SK-N-SH (cell line): ENCODE measurements at regions not wholly inside any gene's neighbourhood (a gene's known extent, or its start where the extent isn't known, plus 50 kb on each side); places are given as distances from the start of the nearest gene placed in this dataset.

ENCODE experiments used
- CTCF ChIA-PET: fragments of 300-600, 350-600 bp; formaldehyde crosslinking; extraction: SDS; loops from one replicate; lab custom pipeline; 2021; lab: Yijun Ruan, JAX
- POLR2A ChIA-PET: fragments of 350-600 bp; sonication (Branson Sonifier 250); formaldehyde crosslinking; extraction: SDS; loops from one replicate; lab custom pipeline; 2020; ENCODE audit warnings: antibody characterized with exemption, inconsistent platforms; lab: Yijun Ruan, JAX
- DNase-seq: peaks from one replicate; pipeline ENCODE4 v3.0.0; 2012
- H2AFZ ChIP-seq: fragments of 200-600 bp; sonication (generic); 2 replicates; pipeline ENCODE4 v1.8.1; 2016; ENCODE audit warnings: antibody characterized with exemption, mild to moderate bottlenecking, low read depth
- H3F3A ChIP-seq: fragments of 200-600 bp; sonication (generic); replicated peaks from 2 replicates; pipeline ENCODE3; 2016; ENCODE audit warnings: antibody characterized with exemption, mild to moderate bottlenecking; ENCODE audit not compliant: insufficient read depth
- H3K27ac ChIP-seq, 2 experiments: fragments of 200-500 bp in 1 of 2; fragments of 200-600 bp in 1 of 2; sonication (Bioruptor generic) in 1 of 2; sonication (generic), shearing (Covaris generic) in 1 of 2; 2 replicates each; pipeline versions ENCODE4 v1.5.1 to v1.6.1; 2014 to 2016; ENCODE audit warnings: low read depth in 2 of 2, inconsistent platforms in 1 of 2, low read length in 1 of 2, mild to moderate bottlenecking in 1 of 2, mixed read lengths in 1 of 2
- H3K27me3 ChIP-seq: fragments of 200-600 bp; sonication (generic), shearing (Covaris generic); 2 replicates; pipeline ENCODE4 v1.6.1; 2016; ENCODE audit warnings: mixed run types; ENCODE audit not compliant: insufficient read depth
- H3K36me3 ChIP-seq, 2 experiments: fragments of 200-500 bp in 1 of 2; fragments of 200-600 bp in 1 of 2; sonication (Bioruptor generic) in 1 of 2; sonication (generic) in 1 of 2; replicated peaks in 1 of 2; 2 replicates each; pipeline versions ENCODE3 to v1.5.1; 2014 to 2016; ENCODE audit warnings: low read length in 1 of 2, mild to moderate bottlenecking in 1 of 2; ENCODE audit not compliant: insufficient read depth in 2 of 2, control insufficient read depth in 1 of 2
- H3K4me1 ChIP-seq, 2 experiments: fragments of 200-500 bp in 1 of 2; fragments of 200-600 bp in 1 of 2; sonication (Bioruptor generic) in 1 of 2; sonication (generic), shearing (Covaris generic) in 1 of 2; 2 replicates each; pipeline versions ENCODE4 v1.5.1 to v1.6.1; 2014 to 2016; ENCODE audit warnings: low read depth in 1 of 2, low read length in 1 of 2, mixed run types in 1 of 2; ENCODE audit not compliant: insufficient read depth in 2 of 2, control insufficient read depth in 1 of 2
- H3K4me2 ChIP-seq: fragments of 200-600 bp; sonication (generic), shearing (Covaris generic); 2 replicates; pipeline ENCODE4 v1.6.1; 2017; ENCODE audit warnings: mixed run types
- H3K4me3 ChIP-seq, 2 experiments: fragments of 200-500 bp in 1 of 2; fragments of 200-600 bp in 1 of 2; sonication (Bioruptor generic) in 1 of 2; sonication (generic), shearing (Covaris generic) in 1 of 2; 2 replicates each; pipeline versions ENCODE4 v1.5.1 to v1.8.1; 2014 to 2016; ENCODE audit warnings: low read depth in 2 of 2, inconsistent platforms in 1 of 2, low read length in 1 of 2, mild to moderate bottlenecking in 1 of 2, mixed read lengths in 1 of 2, moderate library complexity in 1 of 2
- H3K79me2 ChIP-seq: fragments of 200-600 bp; sonication (generic); 2 replicates; pipeline ENCODE4 v1.8.1; 2017; ENCODE audit warnings: mild to moderate bottlenecking; ENCODE audit not compliant: insufficient read depth
- H3K9ac ChIP-seq: fragments of 200-600 bp; sonication (generic); 2 replicates; pipeline ENCODE4 v1.6.1; 2017; ENCODE audit warnings: mixed run types
- H3K9me2 ChIP-seq: fragments of 200-600 bp; sonication (generic); 2 replicates; pipeline ENCODE4 v1.6.1; 2017; ENCODE audit warnings: mixed run types
- H3K9me3 ChIP-seq: fragments of 200-600 bp; sonication (generic); 2 replicates; pipeline ENCODE4 v1.6.1; 2017; ENCODE audit warnings: mixed run types, mild to moderate bottlenecking, moderate library complexity
- H4K20me1 ChIP-seq: fragments of 200-600 bp; sonication (generic); 2 replicates; pipeline ENCODE4 v1.6.1; 2017; ENCODE audit warnings: mild to moderate bottlenecking, mixed run types; ENCODE audit not compliant: insufficient read depth
- ELF1 ChIP-seq: IDR thresholded peaks from 2 replicates; pipeline ENCODE4 v1.4.0; 2012
- EZH2phosphoT487 ChIP-seq: fragments of 200-600 bp; sonication (generic); IDR thresholded peaks from 2 replicates; pipeline ENCODE4 v1.6.1; 2017; ENCODE audit warnings: low read depth, mixed run types, mild to moderate bottlenecking, antibody characterized with exemption, moderate library complexity, borderline replicate concordance
- FOSL2 ChIP-seq: IDR thresholded peaks from 2 replicates; pipeline ENCODE4 v1.4.0; 2012; ENCODE audit warnings: low read depth, mild to moderate bottlenecking, moderate library complexity, borderline replicate concordance
- GABPA ChIP-seq: IDR thresholded peaks from 2 replicates; pipeline ENCODE4 v1.4.0; 2012; ENCODE audit warnings: low read depth, mild to moderate bottlenecking
- MXI1 ChIP-seq: IDR thresholded peaks from 2 replicates; pipeline ENCODE4 v1.6.1; 2012; ENCODE audit warnings: mild to moderate bottlenecking, low read depth, low read length, improper control_type of control experiment
- NFIC ChIP-seq: IDR thresholded peaks from 2 replicates; pipeline ENCODE4 v1.4.0; 2012; ENCODE audit warnings: borderline replicate concordance
- REST ChIP-seq: IDR thresholded peaks from 2 replicates; pipeline ENCODE4 v1.6.1; 2012; ENCODE audit warnings: mild to moderate bottlenecking, low read depth, low read length, moderate library complexity
- SIN3A ChIP-seq: IDR thresholded peaks from 2 replicates; pipeline ENCODE4 v1.6.1; 2012; ENCODE audit warnings: low read depth, mild to moderate bottlenecking, low read length, moderate library complexity, borderline replicate concordance
- SMC3 ChIP-seq: IDR thresholded peaks from 2 replicates; pipeline ENCODE4 v1.6.1; 2012; ENCODE audit warnings: low read depth, low read length, improper control_type of control experiment
- TEAD4 ChIP-seq: IDR thresholded peaks from 2 replicates; pipeline ENCODE4 v1.4.0; 2012; ENCODE audit warnings: mild to moderate bottlenecking, borderline replicate concordance; ENCODE audit not compliant: insufficient read depth
- USF1 ChIP-seq: IDR thresholded peaks from 2 replicates; pipeline ENCODE4 v1.4.0; 2012; ENCODE audit warnings: low read depth, borderline replicate concordance
- WGBS: methylation state at CpG from one replicate; pipeline ENCODE4 v1.1.6; 2017; ENCODE audit warnings: low lambda C conversion rate; 5-methylcytosine and 5-hydroxymethylcytosine counted together
- TF ChIP-seq, protein P1 (sequence below): IDR thresholded peaks from 2 replicates; pipeline ENCODE4; 2012

- WGBS: 37% methylated on average over 4 of the region's 6 CpGs
- H3K36me3 ChIP-seq: no peaks in the 10 kb centered on the region
- no peak overlapping the region for H2AFZ ChIP-seq
- H3K27ac ChIP-seq: no peak overlapping the region
- CTCF ChIA-PET: interaction anchor here (1.2 to 2.1 kb wide), 2 partner anchors 16 to 199 kb away, joined by 3 to 5 read pairs; no protein-coding TSS in a partner anchor
- no peaks in the 10 kb centered on the region for H3K79me2 ChIP-seq
- H3F3A ChIP-seq: no peaks in the 10 kb centered on the region
- DNase-seq: no peak
- TF ChIP-seq SMC3 (no peak), EZH2phosphoT487 (no peak), TEAD4 (no peak), USF1 (no peak), MXI1 (no peak), NFIC (no peak), FOSL2 (no peak), SIN3A (no peak), ELF1 (no peak), GABPA (no peak)
- TF ChIP-seq, protein P1, sequence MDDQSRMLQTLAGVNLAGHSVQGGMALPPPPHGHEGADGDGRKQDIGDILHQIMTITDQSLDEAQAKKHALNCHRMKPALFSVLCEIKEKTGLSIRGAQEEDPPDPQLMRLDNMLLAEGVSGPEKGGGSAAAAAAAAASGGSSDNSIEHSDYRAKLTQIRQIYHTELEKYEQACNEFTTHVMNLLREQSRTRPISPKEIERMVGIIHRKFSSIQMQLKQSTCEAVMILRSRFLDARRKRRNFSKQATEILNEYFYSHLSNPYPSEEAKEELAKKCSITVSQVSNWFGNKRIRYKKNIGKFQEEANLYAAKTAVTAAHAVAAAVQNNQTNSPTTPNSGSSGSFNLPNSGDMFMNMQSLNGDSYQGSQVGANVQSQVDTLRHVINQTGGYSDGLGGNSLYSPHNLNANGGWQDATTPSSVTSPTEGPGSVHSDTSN: no peak
- TF ChIP-seq, all 33 proteins: peak for 0
- Histone ChIP-seq H3K4me2 (no peak overlapping the region), H3K27me3 (no peaks in the 10 kb centered on the region), H3K9me3 (no peaks in the 10 kb centered on the region), H3K4me1 (no peaks in the 10 kb centered on the region), H3K9ac (no peak overlapping the region), H3K4me3 (no peak overlapping the region), H4K20me1 (no peaks in the 10 kb centered on the region), H3K9me2 (no peaks in the 10 kb centered on the region)
- POLR2A ChIA-PET: no interaction called here
These were observed 69.0 kb upstream of the HPF1 start for GRCh38 chr4:169826634-169827187.

DNA sequence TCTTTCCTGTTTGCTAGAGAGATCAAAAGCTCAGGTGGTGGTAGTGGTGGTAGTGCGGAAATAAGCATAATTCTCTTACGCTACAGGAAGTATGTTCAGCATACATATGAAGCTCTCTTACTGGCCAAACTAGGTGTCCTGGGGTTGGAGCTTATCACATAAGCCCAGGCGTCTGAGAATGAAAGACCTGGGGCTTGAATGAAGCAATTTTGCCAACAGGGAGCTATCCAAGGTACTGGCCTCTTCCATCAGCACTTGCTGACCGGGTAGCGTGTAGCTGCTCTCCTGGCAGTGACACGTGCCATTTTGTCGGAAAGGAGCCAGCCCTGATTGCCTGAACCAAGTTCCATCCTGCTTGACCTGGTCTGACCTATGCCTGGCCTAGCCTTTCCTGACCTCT is 65.9 kb upstream of the HPF1 start:
- CTCF ChIA-PET: interaction anchor here (0.7 to 1.4 kb wide), 2 partner anchors 13 to 33 kb away, joined by 3 read pairs; no protein-coding TSS in a partner anchor
- Histone ChIP-seq H3K9me2 (no peaks in the 10 kb centered on the region), H3K27ac (no peak overlapping the region), H3K9me3 (no peaks in the 10 kb centered on the region)
- TF ChIP-seq REST (peak; percentile 97), USF1 (no peak)
- TF ChIP-seq, all 33 proteins: peak for 1
- no peak overlapping the region for H3K4me2 ChIP-seq
- no peaks in the 10 kb centered on the region for H3K4me1 ChIP-seq
- no peak for DNase-seq
- H2AFZ ChIP-seq: no peak overlapping the region
- no peaks in the 10 kb centered on the region for H3K27me3 ChIP-seq
- H4K20me1 ChIP-seq: no peaks in the 10 kb centered on the region
- WGBS: 88% methylated on average over 6 of the region's 7 CpGs
- H3K79me2 ChIP-seq: no peaks in the 10 kb centered on the region
- POLR2A ChIA-PET: interaction anchor here (0.6 kb wide), 1 partner anchor 1185 kb away, joined by 5 read pairs; no protein-coding TSS in a partner anchor
- no peaks in the 10 kb centered on the region for H3F3A ChIP-seq
- no peak overlapping the region for H3K9ac ChIP-seq
- no peak overlapping the region for H3K4me3 ChIP-seq
- H3K36me3 ChIP-seq: no peaks in the 10 kb centered on the region
